ENCODE measurements at regions not wholly inside any gene's neighbourhood (a gene's known extent, or its start where the extent isn't known, plus 50 kb on each side); places are given as distances from the start of the nearest gene placed in this dataset.

GRCh38 chr17:54749157-54749556, 151.5 kb upstream of the TOM1L1 start:
- H4K20me1 ChIP-seq (ENCODE audit: insufficient read depth, low read length, poor library complexity, severe bottlenecking), result no peaks in the 10 kb centered on the region
- TF ChIP-seq, protein P1, sequence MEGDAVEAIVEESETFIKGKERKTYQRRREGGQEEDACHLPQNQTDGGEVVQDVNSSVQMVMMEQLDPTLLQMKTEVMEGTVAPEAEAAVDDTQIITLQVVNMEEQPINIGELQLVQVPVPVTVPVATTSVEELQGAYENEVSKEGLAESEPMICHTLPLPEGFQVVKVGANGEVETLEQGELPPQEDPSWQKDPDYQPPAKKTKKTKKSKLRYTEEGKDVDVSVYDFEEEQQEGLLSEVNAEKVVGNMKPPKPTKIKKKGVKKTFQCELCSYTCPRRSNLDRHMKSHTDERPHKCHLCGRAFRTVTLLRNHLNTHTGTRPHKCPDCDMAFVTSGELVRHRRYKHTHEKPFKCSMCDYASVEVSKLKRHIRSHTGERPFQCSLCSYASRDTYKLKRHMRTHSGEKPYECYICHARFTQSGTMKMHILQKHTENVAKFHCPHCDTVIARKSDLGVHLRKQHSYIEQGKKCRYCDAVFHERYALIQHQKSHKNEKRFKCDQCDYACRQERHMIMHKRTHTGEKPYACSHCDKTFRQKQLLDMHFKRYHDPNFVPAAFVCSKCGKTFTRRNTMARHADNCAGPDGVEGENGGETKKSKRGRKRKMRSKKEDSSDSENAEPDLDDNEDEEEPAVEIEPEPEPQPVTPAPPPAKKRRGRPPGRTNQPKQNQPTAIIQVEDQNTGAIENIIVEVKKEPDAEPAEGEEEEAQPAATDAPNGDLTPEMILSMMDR (conservative IDR thresholded peaks at IDR 0.05; ENCODE audit: low read length), result peak; percentile 32; the same call in 1 of the 2 replicates
- no peak for TF ChIP-seq EZH2phosphoT487 (IDR thresholded peaks at IDR 0.05; ENCODE audit: borderline replicate concordance)

DNA sequence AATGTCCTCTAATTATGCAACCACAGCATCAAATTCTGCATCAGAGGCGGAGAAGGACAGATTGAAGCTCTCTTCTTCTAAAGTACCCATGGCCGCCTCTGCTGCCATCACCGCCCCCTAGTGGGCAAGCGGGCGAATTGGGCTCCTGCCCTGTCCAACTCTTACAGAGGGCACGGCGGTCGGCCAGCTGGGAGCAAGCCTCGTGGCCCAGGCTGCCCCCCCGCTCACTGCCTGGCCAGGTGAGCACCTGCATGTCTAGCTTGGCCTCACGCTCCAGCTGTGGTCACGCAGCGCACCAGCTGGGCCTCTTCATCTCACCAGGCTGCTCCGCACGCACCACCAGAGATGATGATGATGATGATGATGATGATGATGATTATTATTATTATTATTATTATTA, 146.1 kb upstream of the TOM1L1 start:
- TF ChIP-seq, protein P1 (conservative IDR thresholded peaks at IDR 0.05; ENCODE audit: low read length), result peak; percentile 66
- TF ChIP-seq EZH2phosphoT487 (IDR thresholded peaks at IDR 0.05; ENCODE audit: borderline replicate concordance), result no peak
- Histone ChIP-seq H3K79me2 (ENCODE audit: insufficient read depth, low read length) (no peaks in the 10 kb centered on the region), H3K4me2 (ENCODE audit: low read depth, low read length, poor library complexity, severe bottlenecking) (no peak overlapping the region), H3K9me2 (replicated peaks; ENCODE audit: low read depth, low read length) (no peaks in the 10 kb centered on the region), H3K9me3 (ENCODE audit: insufficient read depth, low read depth, low read length) (no peaks in the 10 kb centered on the region), H2AFZ (ENCODE audit: low read length) (no peak overlapping the region), H3F3A (ENCODE audit: low read depth) (no peaks in the 10 kb centered on the region), H4K20me1 (ENCODE audit: insufficient read depth, low read length, poor library complexity, severe bottlenecking) (no peaks in the 10 kb centered on the region), H3K27me3 (ENCODE audit: insufficient read depth, low read length, poor library complexity, severe bottlenecking) (no peaks in the 10 kb centered on the region), H3K4me1 (ENCODE audit: insufficient read depth, low read length, poor library complexity, severe bottlenecking) (no peaks in the 10 kb centered on the region), H3K9ac (ENCODE audit: low read depth, low read length, poor library complexity, severe bottlenecking) (no peak overlapping the region), H3K4me3 (ENCODE audit: low read length, poor library complexity, severe bottlenecking) (no peak overlapping the region), H3K36me3 (ENCODE audit: insufficient read depth, low read length) (no peaks in the 10 kb centered on the region)

More at GRCh38 chr17:54749157-54749556, 151.5 kb upstream of the TOM1L1 start:
- Histone ChIP-seq H3K4me1 (ENCODE audit: insufficient read depth, low read length, poor library complexity, severe bottlenecking) (no peaks in the 10 kb centered on the region), H3F3A (ENCODE audit: low read depth) (no peaks in the 10 kb centered on the region), H3K27me3 (ENCODE audit: insufficient read depth, low read length, poor library complexity, severe bottlenecking) (no peaks in the 10 kb centered on the region), H2AFZ (ENCODE audit: low read length) (no peak overlapping the region), H3K4me3 (ENCODE audit: low read length, poor library complexity, severe bottlenecking) (no peak overlapping the region), H3K4me2 (ENCODE audit: low read depth, low read length, poor library complexity, severe bottlenecking) (no peak overlapping the region), H3K9ac (ENCODE audit: low read depth, low read length, poor library complexity, severe bottlenecking) (no peak overlapping the region), H3K79me2 (ENCODE audit: insufficient read depth, low read length) (no peaks in the 10 kb centered on the region), H3K9me2 (replicated peaks; ENCODE audit: low read depth, low read length) (no peaks in the 10 kb centered on the region), H3K36me3 (ENCODE audit: insufficient read depth, low read length) (no peaks in the 10 kb centered on the region), H3K9me3 (ENCODE audit: insufficient read depth, low read depth, low read length) (no peaks in the 10 kb centered on the region)

DNA sequence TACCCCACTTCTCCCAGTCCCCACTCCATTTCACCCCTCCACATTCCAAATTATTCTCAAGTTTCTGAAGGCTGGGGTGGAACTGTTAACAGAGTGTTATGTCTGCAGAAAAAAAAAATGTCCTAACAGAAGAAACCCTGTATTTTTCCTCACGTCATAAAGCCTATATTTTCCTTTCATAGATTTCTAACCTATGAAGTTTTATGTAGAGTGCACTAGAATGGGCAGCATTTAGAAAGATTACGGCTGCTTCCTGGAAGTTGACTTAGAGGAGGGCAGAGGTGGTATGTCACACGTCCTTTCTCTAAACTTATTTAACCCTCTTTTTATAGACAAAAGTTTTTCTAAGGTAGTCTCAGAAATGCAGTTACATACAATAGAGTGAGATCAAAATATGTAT, 139.8 kb upstream of the TOM1L1 start:
- Histone ChIP-seq H3K9ac (ENCODE audit: low read depth, low read length, poor library complexity, severe bottlenecking) (no peak overlapping the region), H3K27me3 (ENCODE audit: insufficient read depth, low read length, poor library complexity, severe bottlenecking) (no peaks in the 10 kb centered on the region), H3K9me2 (replicated peaks; ENCODE audit: low read depth, low read length) (no peaks in the 10 kb centered on the region), H3K4me3 (ENCODE audit: low read length, poor library complexity, severe bottlenecking) (no peak overlapping the region), H3K4me1 (ENCODE audit: insufficient read depth, low read length, poor library complexity, severe bottlenecking) (no peaks in the 10 kb centered on the region), H3K79me2 (ENCODE audit: insufficient read depth, low read length) (no peaks in the 10 kb centered on the region), H3F3A (ENCODE audit: low read depth) (no peaks in the 10 kb centered on the region), H2AFZ (ENCODE audit: low read length) (no peak overlapping the region), H3K4me2 (ENCODE audit: low read depth, low read length, poor library complexity, severe bottlenecking) (no peak overlapping the region), H3K36me3 (ENCODE audit: insufficient read depth, low read length) (no peaks in the 10 kb centered on the region), H3K9me3 (ENCODE audit: insufficient read depth, low read depth, low read length) (no peaks in the 10 kb centered on the region), H4K20me1 (ENCODE audit: insufficient read depth, low read length, poor library complexity, severe bottlenecking) (no peaks in the 10 kb centered on the region)
- no peak for TF ChIP-seq EZH2phosphoT487 (IDR thresholded peaks at IDR 0.05; ENCODE audit: borderline replicate concordance)
- TF ChIP-seq, protein P1 (conservative IDR thresholded peaks at IDR 0.05; ENCODE audit: low read length), result no peak

Measured in Loucy (cell line).